Fibroblast of skin of left biceps (primary cell): ENCODE measurements at regions not wholly inside any gene's neighbourhood (a gene's known extent, or its start where the extent isn't known, plus 50 kb on each side); places are given as distances from the start of the nearest gene placed in this dataset.
"Not testable (repeated sequence)": the region's sequence is repeated elsewhere in the genome, so short reads cannot be mapped to it uniquely, and the experiment has no call there.

Source experiments
- DNase-seq, 2 experiments: peaks; one replicate each; pipeline ENCODE4 v3.0.0-alpha.2; 2013; ENCODE audit warnings: low read depth in 2 of 2

GRCh38 chr17:53492532-53492931, 330.2 kb upstream of the KIF2B start:
- no peak for DNase-seq

- DNase-seq, result no peak
Observed at GRCh38 chr17:53490447-53490968, 332.2 kb upstream of the KIF2B start.

GRCh38 chr17:53483704-53484103, 339.0 kb upstream of the KIF2B start:
- DNase-seq, result no peak

GRCh38 chr17:53475002-53475401, 347.7 kb upstream of the KIF2B start:
- DNase-seq, result no peak

- no peak for DNase-seq
Observed at GRCh38 chr17:53472586-53472985, 350.1 kb upstream of the KIF2B start.

GRCh38 chr17:53471514-53471913, 351.2 kb upstream of the KIF2B start:
- DNase-seq, result no peak

GRCh38 chr17:53470626-53471025, 352.1 kb upstream of the KIF2B start:
- no peak for DNase-seq

- DNase-seq, result no peak
Observed at GRCh38 chr17:53466733-53467132, 356.0 kb upstream of the KIF2B start.

- not testable (repeated sequence) for DNase-seq
Observed at GRCh38 chr17:53464396-53464795, 358.3 kb upstream of the KIF2B start.

GRCh38 chr17:53463363-53463762, 359.4 kb upstream of the KIF2B start:
- DNase-seq, result no peak

- peak in 1 of 2 experiments; percentile 22 for DNase-seq
Observed at GRCh38 chr17:53462393-53462811, 360.3 kb upstream of the KIF2B start.

- DNase-seq, result not testable (repeated sequence)
Observed at GRCh38 chr17:53455943-53456342, 366.8 kb upstream of the KIF2B start.

- DNase-seq, result no peak
Observed at GRCh38 chr17:53454337-53454736, 368.4 kb upstream of the KIF2B start.

- DNase-seq, result no peak
Observed at GRCh38 chr17:53449324-53449723, 373.4 kb upstream of the KIF2B start.

GRCh38 chr17:53428913-53429312, 393.8 kb upstream of the KIF2B start:
- DNase-seq, result no peak

GRCh38 chr17:53426505-53426904, 396.2 kb upstream of the KIF2B start:
- DNase-seq, result peak; percentile 3 to 9

- DNase-seq, result no peak
Observed at GRCh38 chr17:53420035-53420641, 402.6 kb upstream of the KIF2B start.

- DNase-seq, result no peak
Observed at GRCh38 chr17:53409588-53409987, 413.1 kb upstream of the KIF2B start.

GRCh38 chr17:53406907-53407306, 415.8 kb upstream of the KIF2B start:
- DNase-seq, result no peak

GRCh38 chr17:53391197-53391596, 431.5 kb upstream of the KIF2B start:
- DNase-seq, result no peak

GRCh38 chr17:53390575-53390974, 432.2 kb upstream of the KIF2B start:
- no peak for DNase-seq

GRCh38 chr17:53387745-53388144, 435.0 kb upstream of the KIF2B start:
- no peak for DNase-seq

GRCh38 chr17:53353919-53354351, 468.8 kb upstream of the KIF2B start:
- no peak for DNase-seq

GRCh38 chr17:53344778-53345177, 477.9 kb upstream of the KIF2B start:
- no peak for DNase-seq
